ENCODE measurements at regions not wholly inside any gene's neighbourhood (a gene's known extent, or its start where the extent isn't known, plus 50 kb on each side); places are given as distances from the start of the nearest gene placed in this dataset.

DNA sequence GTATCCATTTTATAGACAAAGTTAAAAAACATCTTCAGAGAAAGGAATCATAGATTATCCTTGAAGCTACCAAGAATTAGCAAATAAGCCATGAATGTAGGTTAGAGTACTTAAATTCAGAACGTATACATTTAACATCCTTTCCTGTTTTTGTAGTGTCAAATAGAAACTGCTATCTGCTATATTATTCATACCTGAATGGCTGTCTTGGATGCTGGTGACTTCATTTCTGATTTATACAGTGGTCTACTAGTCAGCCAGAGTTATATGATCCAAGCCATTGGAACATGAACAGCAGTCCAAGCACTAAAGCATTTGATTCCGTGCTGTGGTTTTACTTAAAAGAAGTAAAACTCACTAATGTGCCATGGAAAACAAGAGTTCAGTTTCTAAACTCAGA is 58.3 kb upstream of the VSIG4 start:
- no peak for TF ChIP-seq EP300 (IDR thresholded peaks at IDR 0.05; ENCODE audit: borderline replicate concordance)
- no peak for TF ChIP-seq NFIC (IDR thresholded peaks at IDR 0.05)
